HCT116 (cell line): ENCODE measurements at regions not wholly inside any gene's neighbourhood (a gene's known extent, or its start where the extent isn't known, plus 50 kb on each side); places are given as distances from the start of the nearest gene placed in this dataset.

Source experiments
- ATAC-seq: fragments of 200-7000 bp; cut with Tn5 transposase; 2 replicates; pipeline ENCODE4 v1.9.1; 2020; ENCODE audit warnings: mild to moderate bottlenecking, moderate library complexity
- BruUV-seq: library from RNA; stranded (reverse); fragments of 400-500 nt; replicated peaks from 2 replicates; lab custom pipeline; 2021; lab: Mats Ljungman, UMichigan
- CTCF ChIA-PET: fragments of 300-600 bp; sonication (Branson Sonifier 250); formaldehyde crosslinking; loops from one replicate; lab custom pipeline; 2021; ENCODE audit warnings: antibody characterized with exemption; lab: Charles Lee
- POLR2A ChIA-PET: fragments of 300-600, 350-600 bp; sonication (Branson Sonifier 250); formaldehyde crosslinking; loops from one replicate; lab custom pipeline; 2021; ENCODE audit warnings: antibody characterized with exemption; lab: Charles Lee
- RAD21 ChIA-PET, 2 experiments: fragments of 300-600 bp; sonication (Branson Sonifier 250); formaldehyde crosslinking; loops; one replicate each; lab custom pipeline; 2023; ENCODE audit warnings: low total read pairs in 2 of 2; ENCODE audit not compliant: uncharacterized antibody in 2 of 2, unreplicated experiment in 2 of 2, low non-redundant PET in 1 of 2; lab: Charles Lee
- DNase-seq: peaks from one replicate; pipeline ENCODE4 v3.0.0-alpha.2; 2010; ENCODE audit warnings: low read depth, low spot score
- H2AFZ ChIP-seq: fragments of 200-600 bp; shearing (Covaris generic), sonication (generic); 2 replicates; pipeline ENCODE4 v1.6.1; 2017; ENCODE audit warnings: low read depth, mixed run types, mixed read lengths, antibody characterized with exemption, low read length; ENCODE audit not compliant: poor library complexity, severe bottlenecking
- H3K27ac ChIP-seq: 2 replicates; pipeline ENCODE4 v1.5.1; 2012; ENCODE audit warnings: low read depth, low read length
- H3K27me3 ChIP-seq: fragments of 200-600 bp; sonication (generic); 2 replicates; pipeline ENCODE4 v1.6.1; 2016; ENCODE audit warnings: mixed run types, low read length, mixed read lengths; ENCODE audit not compliant: insufficient read depth
- H3K36me3 ChIP-seq, 2 experiments: fragments of 200-500 bp in 1 of 2; fragments of 200-600 bp in 1 of 2; sonication (Bioruptor generic) in 1 of 2; sonication (generic) in 1 of 2; 2 replicates each; pipeline versions ENCODE4 v1.5.1 to v1.6.1; 2014 to 2016; ENCODE audit warnings: low read length in 2 of 2, inconsistent platforms in 1 of 2, mixed read lengths in 1 of 2, mixed run types in 1 of 2; ENCODE audit not compliant: insufficient read depth in 2 of 2, control insufficient read depth in 1 of 2
- H3K4me1 ChIP-seq, 2 experiments: fragments of 200-600 bp in 1 of 2; sonication (generic) in 1 of 2; 2 replicates each; pipeline versions ENCODE4 v1.5.1 to v1.6.1; 2012 to 2017; ENCODE audit warnings: low read length in 2 of 2, inconsistent platforms in 1 of 2, mild to moderate bottlenecking in 1 of 2, mixed read lengths in 1 of 2, mixed run types in 1 of 2, moderate library complexity in 1 of 2; ENCODE audit not compliant: insufficient read depth in 2 of 2, control insufficient read depth in 1 of 2
- H3K4me2 ChIP-seq: fragments of 200-600 bp; sonication (generic); 2 replicates; pipeline ENCODE4 v1.6.1; 2017; ENCODE audit warnings: mixed run types, low read length, mixed read lengths
- H3K4me3 ChIP-seq, 2 experiments: fragments of 200-600 bp in 1 of 2; sonication (generic) in 1 of 2; replicated peaks in 1 of 2; 2 replicates each; pipeline ENCODE4 v1.5.1; 2011 to 2016; ENCODE audit warnings: low read length in 2 of 2, control low read depth in 1 of 2, low read depth in 1 of 2, mild to moderate bottlenecking in 1 of 2, mixed read lengths in 1 of 2, mixed run types in 1 of 2
- H3K79me2 ChIP-seq: fragments of 200-600 bp; sonication (generic); 2 replicates; pipeline ENCODE4 v1.6.1; 2017; ENCODE audit warnings: mild to moderate bottlenecking, mixed run types, low read length, moderate library complexity, mixed read lengths; ENCODE audit not compliant: insufficient read depth
- H3K9ac ChIP-seq: fragments of 200-600 bp; sonication (generic); 2 replicates; pipeline ENCODE4 v1.6.1; 2016; ENCODE audit warnings: low read length, mixed read lengths
- H3K9me2 ChIP-seq: fragments of 200-600 bp; sonication (generic), shearing (Covaris generic); 2 replicates; pipeline ENCODE4 v1.6.1; 2017; ENCODE audit warnings: mixed run types, mild to moderate bottlenecking, moderate library complexity; ENCODE audit not compliant: insufficient read depth
- H3K9me3 ChIP-seq, 2 experiments: fragments of 200-500 bp in 1 of 2; fragments of 200-600 bp in 1 of 2; sonication (Bioruptor generic) in 1 of 2; sonication (generic) in 1 of 2; 2 replicates each; pipeline ENCODE4 v1.6.1; 2014 to 2017; ENCODE audit warnings: low read length in 2 of 2, mixed read lengths in 2 of 2, inconsistent platforms in 1 of 2, low read depth in 1 of 2, mild to moderate bottlenecking in 1 of 2, mixed run types in 1 of 2, moderate library complexity in 1 of 2; ENCODE audit not compliant: control insufficient read depth in 1 of 2, insufficient read depth in 1 of 2
- H4K20me1 ChIP-seq: fragments of 200-600 bp; sonication (generic), shearing (Covaris generic); 2 replicates; pipeline ENCODE4 v1.6.1; 2017; ENCODE audit warnings: mixed run types, mild to moderate bottlenecking, moderate library complexity; ENCODE audit not compliant: insufficient read depth
- CEBPB ChIP-seq: IDR thresholded peaks from 2 replicates; pipeline ENCODE4 v1.6.1; 2012; ENCODE audit warnings: low read depth
- EZH2phosphoT487 ChIP-seq: fragments of 200-600 bp; IDR thresholded peaks from 2 replicates; pipeline ENCODE4 v1.6.1; 2018; ENCODE audit warnings: antibody characterized with exemption, borderline replicate concordance
- JUND ChIP-seq: IDR thresholded peaks from 2 replicates; pipeline ENCODE4 v1.6.1; 2012
- POLR2AphosphoS5 ChIP-seq: IDR thresholded peaks from 2 replicates; pipeline ENCODE4 v1.6.1; 2011; ENCODE audit warnings: mild to moderate bottlenecking, low read depth, low read length, moderate library complexity
- RAD21 ChIP-seq: IDR thresholded peaks from 2 replicates; pipeline ENCODE4 v1.6.1; 2012; ENCODE audit warnings: low read depth, mild to moderate bottlenecking
- SIN3A ChIP-seq: IDR thresholded peaks from 2 replicates; pipeline ENCODE4 v1.6.1; 2012; ENCODE audit warnings: low read depth
- SRF ChIP-seq: IDR thresholded peaks from 2 replicates; pipeline ENCODE4 v1.6.1; 2012; ENCODE audit warnings: low read depth
- TCF7L2 ChIP-seq: IDR thresholded peaks from 2 replicates; pipeline ENCODE4 v1.7.0; 2011; ENCODE audit warnings: borderline replicate concordance, inconsistent platforms; ENCODE audit not compliant: insufficient read depth, insufficient read length; ENCODE audit errors: extremely low read depth
- YY1 ChIP-seq: IDR thresholded peaks from 2 replicates; pipeline ENCODE4 v1.6.1; 2011; ENCODE audit warnings: low read length, low read depth, moderate library complexity, mild to moderate bottlenecking; ENCODE audit not compliant: insufficient replicate concordance; ENCODE audit errors: extremely low read depth
- intact Hi-C: fragments of 100-400 bp; cut with micrococcal nuclease; formaldehyde crosslinking; loops from 2 replicates; pipeline ENCODE4 v1.10.0; 2022
- TF ChIP-seq, protein P1 (sequence below), 3 experiments: fragments of 200-600 bp in 1 of 3; sonication (generic) in 1 of 3; IDR thresholded peaks in 2 of 3; conservative IDR thresholded peaks in 1 of 3; 2 replicates each; pipeline ENCODE4 v1.5.1; 2012 to 2017; ENCODE audit warnings: low read depth in 2 of 3, low read length in 2 of 3, antibody characterized with exemption in 1 of 3, borderline replicate concordance in 1 of 3, control low read depth in 1 of 3, mild to moderate bottlenecking in 1 of 3, mixed read lengths in 1 of 3, mixed run types in 1 of 3, moderate library complexity in 1 of 3; ENCODE audit not compliant: insufficient read depth in 1 of 3
- TF ChIP-seq, protein P2 (sequence below): IDR thresholded peaks from 2 replicates; pipeline ENCODE4 v1.6.1; 2011; ENCODE audit warnings: mild to moderate bottlenecking, low read length, moderate library complexity; ENCODE audit not compliant: insufficient replicate concordance; ENCODE audit errors: extremely low read depth
- TF ChIP-seq, protein P3 (sequence below): IDR thresholded peaks from 2 replicates; pipeline ENCODE4 v1.6.1; 2012
- TF ChIP-seq, protein P4 (sequence below): IDR thresholded peaks from 2 replicates; pipeline ENCODE4 v1.6.1; 2012; ENCODE audit warnings: low read depth

DNA sequence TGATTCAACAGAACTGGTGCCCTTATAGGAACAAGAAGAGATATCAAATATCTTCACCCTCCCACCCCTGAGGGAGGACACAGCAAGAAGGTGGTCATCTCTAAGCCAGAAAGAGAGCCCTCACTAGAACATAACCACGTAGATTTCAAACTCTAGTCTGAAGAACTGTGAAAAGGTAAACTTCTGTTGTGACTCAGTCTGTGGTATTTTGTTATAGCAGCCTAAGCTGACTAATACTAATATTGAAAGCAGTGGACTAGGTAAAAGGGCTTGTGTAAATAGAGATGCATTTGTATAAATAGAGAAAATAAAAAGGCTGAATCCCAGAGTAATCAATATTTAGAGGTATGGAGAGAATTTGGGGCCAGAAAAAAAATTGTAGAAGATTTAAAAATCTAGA is 157.6 kb upstream of the CCNH start:
- POLR2A ChIA-PET = no interaction called here
- Histone ChIP-seq H3K9me2 (no peaks in the 10 kb centered on the region), H3K36me3 (no peaks in the 10 kb centered on the region), H3K4me1 (no peaks in the 10 kb centered on the region), H4K20me1 (no peaks in the 10 kb centered on the region), H3K9ac (no peak overlapping the region), H3K4me3 (no peak overlapping the region), H3K9me3 (no peaks in the 10 kb centered on the region), H3K79me2 (no peaks in the 10 kb centered on the region), H2AFZ (no peak overlapping the region), H3K27me3 (no peaks in the 10 kb centered on the region), H3K27ac (no peak overlapping the region), H3K4me2 (no peak overlapping the region)
- RAD21 ChIA-PET = no interaction called here
- TF ChIP-seq, protein P1, sequence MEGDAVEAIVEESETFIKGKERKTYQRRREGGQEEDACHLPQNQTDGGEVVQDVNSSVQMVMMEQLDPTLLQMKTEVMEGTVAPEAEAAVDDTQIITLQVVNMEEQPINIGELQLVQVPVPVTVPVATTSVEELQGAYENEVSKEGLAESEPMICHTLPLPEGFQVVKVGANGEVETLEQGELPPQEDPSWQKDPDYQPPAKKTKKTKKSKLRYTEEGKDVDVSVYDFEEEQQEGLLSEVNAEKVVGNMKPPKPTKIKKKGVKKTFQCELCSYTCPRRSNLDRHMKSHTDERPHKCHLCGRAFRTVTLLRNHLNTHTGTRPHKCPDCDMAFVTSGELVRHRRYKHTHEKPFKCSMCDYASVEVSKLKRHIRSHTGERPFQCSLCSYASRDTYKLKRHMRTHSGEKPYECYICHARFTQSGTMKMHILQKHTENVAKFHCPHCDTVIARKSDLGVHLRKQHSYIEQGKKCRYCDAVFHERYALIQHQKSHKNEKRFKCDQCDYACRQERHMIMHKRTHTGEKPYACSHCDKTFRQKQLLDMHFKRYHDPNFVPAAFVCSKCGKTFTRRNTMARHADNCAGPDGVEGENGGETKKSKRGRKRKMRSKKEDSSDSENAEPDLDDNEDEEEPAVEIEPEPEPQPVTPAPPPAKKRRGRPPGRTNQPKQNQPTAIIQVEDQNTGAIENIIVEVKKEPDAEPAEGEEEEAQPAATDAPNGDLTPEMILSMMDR (IDR thresholded peaks at IDR 0.05 in 2 of 3, conservative IDR thresholded peaks at IDR 0.05 in 1 of 3; ENCODE audit: borderline replicate concordance in 1 of 3, insufficient read depth in 1 of 3, low read depth in 2 of 3, low read length in 2 of 3) = no peak
- TF ChIP-seq CEBPB (no peak), YY1 (no peak), SRF (no peak), SIN3A (no peak), EZH2phosphoT487 (no peak), RAD21 (no peak), POLR2AphosphoS5 (no peak), JUND (no peak), TCF7L2 (no peak)
- TF ChIP-seq, protein P2, sequence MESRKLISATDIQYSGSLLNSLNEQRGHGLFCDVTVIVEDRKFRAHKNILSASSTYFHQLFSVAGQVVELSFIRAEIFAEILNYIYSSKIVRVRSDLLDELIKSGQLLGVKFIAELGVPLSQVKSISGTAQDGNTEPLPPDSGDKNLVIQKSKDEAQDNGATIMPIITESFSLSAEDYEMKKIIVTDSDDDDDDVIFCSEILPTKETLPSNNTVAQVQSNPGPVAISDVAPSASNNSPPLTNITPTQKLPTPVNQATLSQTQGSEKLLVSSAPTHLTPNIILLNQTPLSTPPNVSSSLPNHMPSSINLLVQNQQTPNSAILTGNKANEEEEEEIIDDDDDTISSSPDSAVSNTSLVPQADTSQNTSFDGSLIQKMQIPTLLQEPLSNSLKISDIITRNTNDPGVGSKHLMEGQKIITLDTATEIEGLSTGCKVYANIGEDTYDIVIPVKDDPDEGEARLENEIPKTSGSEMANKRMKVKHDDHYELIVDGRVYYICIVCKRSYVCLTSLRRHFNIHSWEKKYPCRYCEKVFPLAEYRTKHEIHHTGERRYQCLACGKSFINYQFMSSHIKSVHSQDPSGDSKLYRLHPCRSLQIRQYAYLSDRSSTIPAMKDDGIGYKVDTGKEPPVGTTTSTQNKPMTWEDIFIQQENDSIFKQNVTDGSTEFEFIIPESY = no peak
- TF ChIP-seq, protein P3, sequence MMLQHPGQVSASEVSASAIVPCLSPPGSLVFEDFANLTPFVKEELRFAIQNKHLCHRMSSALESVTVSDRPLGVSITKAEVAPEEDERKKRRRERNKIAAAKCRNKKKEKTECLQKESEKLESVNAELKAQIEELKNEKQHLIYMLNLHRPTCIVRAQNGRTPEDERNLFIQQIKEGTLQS = no peak
- TF ChIP-seq, protein P4, sequence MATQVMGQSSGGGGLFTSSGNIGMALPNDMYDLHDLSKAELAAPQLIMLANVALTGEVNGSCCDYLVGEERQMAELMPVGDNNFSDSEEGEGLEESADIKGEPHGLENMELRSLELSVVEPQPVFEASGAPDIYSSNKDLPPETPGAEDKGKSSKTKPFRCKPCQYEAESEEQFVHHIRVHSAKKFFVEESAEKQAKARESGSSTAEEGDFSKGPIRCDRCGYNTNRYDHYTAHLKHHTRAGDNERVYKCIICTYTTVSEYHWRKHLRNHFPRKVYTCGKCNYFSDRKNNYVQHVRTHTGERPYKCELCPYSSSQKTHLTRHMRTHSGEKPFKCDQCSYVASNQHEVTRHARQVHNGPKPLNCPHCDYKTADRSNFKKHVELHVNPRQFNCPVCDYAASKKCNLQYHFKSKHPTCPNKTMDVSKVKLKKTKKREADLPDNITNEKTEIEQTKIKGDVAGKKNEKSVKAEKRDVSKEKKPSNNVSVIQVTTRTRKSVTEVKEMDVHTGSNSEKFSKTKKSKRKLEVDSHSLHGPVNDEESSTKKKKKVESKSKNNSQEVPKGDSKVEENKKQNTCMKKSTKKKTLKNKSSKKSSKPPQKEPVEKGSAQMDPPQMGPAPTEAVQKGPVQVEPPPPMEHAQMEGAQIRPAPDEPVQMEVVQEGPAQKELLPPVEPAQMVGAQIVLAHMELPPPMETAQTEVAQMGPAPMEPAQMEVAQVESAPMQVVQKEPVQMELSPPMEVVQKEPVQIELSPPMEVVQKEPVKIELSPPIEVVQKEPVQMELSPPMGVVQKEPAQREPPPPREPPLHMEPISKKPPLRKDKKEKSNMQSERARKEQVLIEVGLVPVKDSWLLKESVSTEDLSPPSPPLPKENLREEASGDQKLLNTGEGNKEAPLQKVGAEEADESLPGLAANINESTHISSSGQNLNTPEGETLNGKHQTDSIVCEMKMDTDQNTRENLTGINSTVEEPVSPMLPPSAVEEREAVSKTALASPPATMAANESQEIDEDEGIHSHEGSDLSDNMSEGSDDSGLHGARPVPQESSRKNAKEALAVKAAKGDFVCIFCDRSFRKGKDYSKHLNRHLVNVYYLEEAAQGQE = no peak
- intact Hi-C loops = no loop called here
- BruUV-seq = no TSS peak
- no peak for ATAC-seq
- CTCF ChIA-PET = no interaction called here
- no peak for DNase-seq
